ENCODE measurements at regions not wholly inside any gene's neighbourhood (a gene's known extent, or its start where the extent isn't known, plus 50 kb on each side); places are given as distances from the start of the nearest gene placed in this dataset.
"Not testable (repeated sequence)": the region's sequence is repeated elsewhere in the genome, so short reads cannot be mapped to it uniquely, and the experiment has no call there.

GRCh38 chr6:86602093-86602492 is 335.2 kb upstream of the HTR1E start:
- FAIRE-seq, result not testable (repeated sequence)

- FAIRE-seq, result not testable (repeated sequence)
Observed at GRCh38 chr6:86598969-86599368, 338.4 kb upstream of the HTR1E start.

- FAIRE-seq, result no peak
Observed at GRCh38 chr6:86595641-86596040, 341.7 kb upstream of the HTR1E start.

GRCh38 chr6:86586195-86586594 is 351.1 kb upstream of the HTR1E start:
- FAIRE-seq, result no peak

GRCh38 chr6:86581833-86582232 is 355.5 kb upstream of the HTR1E start:
- no peak for FAIRE-seq

- FAIRE-seq, result no peak
Observed at GRCh38 chr6:86563197-86563596, 374.1 kb upstream of the HTR1E start.

GRCh38 chr6:86558318-86558717 is 379.0 kb upstream of the HTR1E start:
- FAIRE-seq, result no peak

- FAIRE-seq, result no peak
Observed at GRCh38 chr6:86537292-86537861, 400.0 kb upstream of the HTR1E start.

GRCh38 chr6:86536121-86536520 is 401.2 kb upstream of the HTR1E start:
- no peak for FAIRE-seq

- no peak for FAIRE-seq
Observed at GRCh38 chr6:86535100-86535499, 402.2 kb upstream of the HTR1E start.

- no peak for FAIRE-seq
Observed at GRCh38 chr6:86529635-86530034, 407.7 kb upstream of the HTR1E start.

- FAIRE-seq, result no peak
Observed at GRCh38 chr6:86526238-86526637, 411.1 kb upstream of the HTR1E start.

GRCh38 chr6:86516087-86516486 is 421.2 kb upstream of the HTR1E start:
- no peak for FAIRE-seq

GRCh38 chr6:86511962-86512361 is 425.4 kb upstream of the HTR1E start:
- FAIRE-seq, result no peak

GRCh38 chr6:86508230-86508629 is 429.1 kb upstream of the HTR1E start:
- FAIRE-seq, result no peak

GRCh38 chr6:86502497-86502896 is 434.8 kb upstream of the HTR1E start:
- FAIRE-seq, result no peak

- FAIRE-seq, result no peak
Observed at GRCh38 chr6:86500035-86500434, 437.3 kb upstream of the HTR1E start.

- not testable (repeated sequence) for FAIRE-seq
Observed at GRCh38 chr6:86489042-86489441, 448.3 kb upstream of the HTR1E start.

GRCh38 chr6:86487660-86488221 is 449.6 kb upstream of the HTR1E start:
- FAIRE-seq, result no peak

- FAIRE-seq, result not testable (repeated sequence)
Observed at GRCh38 chr6:86478316-86478715, 459.0 kb upstream of the HTR1E start.

GRCh38 chr6:86477500-86478148 is 459.7 kb upstream of the HTR1E start:
- no peak for FAIRE-seq

GRCh38 chr6:86476311-86476710 is 461.0 kb upstream of the HTR1E start:
- FAIRE-seq, result no peak

GRCh38 chr6:86474081-86474480 is 463.2 kb upstream of the HTR1E start:
- no peak for FAIRE-seq

- FAIRE-seq, result no peak
Observed at GRCh38 chr6:86471791-86472190, 465.5 kb upstream of the HTR1E start.

GRCh38 chr6:86459978-86460377 is 477.4 kb upstream of the HTR1E start:
- no peak for FAIRE-seq

All from G401.6 (cell line).